ENCODE measurements at regions not wholly inside any gene's neighbourhood (a gene's known extent, or its start where the extent isn't known, plus 50 kb on each side); places are given as distances from the start of the nearest gene placed in this dataset.

- H3K4me3 ChIP-seq: no peak overlapping the region
- H3K27me3 ChIP-seq (ENCODE audit: control insufficient read depth in 3 of 3, insufficient read depth in 3 of 3, low read length in 2 of 3): no peaks in the 10 kb centered on the region
- no peaks in the 10 kb centered on the region for H3K9me3 ChIP-seq (ENCODE audit: control insufficient read depth in 4 of 4, insufficient read depth in 3 of 4, low read length in 3 of 4)
- no peaks in the 10 kb centered on the region for H3K36me3 ChIP-seq (ENCODE audit: control insufficient read depth in 4 of 4, insufficient read depth in 4 of 4, low read length in 4 of 4)
- no peak overlapping the region for H3K27ac ChIP-seq (ENCODE audit: low read depth in 1 of 2, low read length in 1 of 2)
- DNase-seq (no peak), ATAC-seq (ENCODE audit: insufficient read depth, low FRiP score) (no peak)
- peaks cover 0 to 2% (median 0%) of the 10 kb centered on the region in 5 donors for H3K4me1 ChIP-seq (ENCODE audit: control insufficient read depth in 5 of 5, insufficient read depth in 5 of 5, low read length in 5 of 5)
- 97 to 98% methylated on average over 2 of the region's 2 CpGs for WGBS, 2 donors
- H3K9ac ChIP-seq (ENCODE audit: insufficient read depth in 1 of 2, low read length in 2 of 2): no peak overlapping the region
- no peak for TF ChIP-seq CTCF (IDR thresholded peaks at IDR 0.05; ENCODE audit: control extremely low read depth, extremely low read depth)
These were observed 770.4 kb upstream of the GRAMD2B start for GRCh38 chr5:125652761-125653160.

GRCh38 chr5:125654392-125654791 lies 768.8 kb upstream of the GRAMD2B start:
- DNase-seq: peak in 1 of 3 donors; percentile 38
- H3K9ac ChIP-seq (ENCODE audit: insufficient read depth in 1 of 2, low read length in 2 of 2): no peak overlapping the region

GRCh38 chr5:125655156-125655555 lies 768.1 kb upstream of the GRAMD2B start:
- Histone ChIP-seq H3K4me1 (ENCODE audit: control insufficient read depth in 5 of 5, insufficient read depth in 5 of 5, low read length in 5 of 5) (peaks cover 0 to 15% (median 0%) of the 10 kb centered on the region in 5 donors), H3K4me3 (no peak overlapping the region), H3K9ac (ENCODE audit: insufficient read depth in 1 of 2, low read length in 2 of 2) (no peak overlapping the region), H3K27ac (ENCODE audit: low read depth in 1 of 2, low read length in 1 of 2) (no peak overlapping the region), H3K27me3 (ENCODE audit: control insufficient read depth in 3 of 3, insufficient read depth in 3 of 3, low read length in 2 of 3) (no peaks in the 10 kb centered on the region), H3K9me3 (ENCODE audit: control insufficient read depth in 4 of 4, insufficient read depth in 3 of 4, low read length in 3 of 4) (no peaks in the 10 kb centered on the region), H3K36me3 (ENCODE audit: control insufficient read depth in 4 of 4, insufficient read depth in 4 of 4, low read length in 4 of 4) (no peaks in the 10 kb centered on the region)
- DNase-seq (peak in 1 of 3 donors; percentile 20), ATAC-seq (ENCODE audit: insufficient read depth, low FRiP score) (no peak)
- TF ChIP-seq CTCF (IDR thresholded peaks at IDR 0.05; ENCODE audit: control extremely low read depth, extremely low read depth): no peak

More at GRCh38 chr5:125654392-125654791, 768.8 kb upstream of the GRAMD2B start:
- Histone ChIP-seq H3K36me3 (ENCODE audit: control insufficient read depth in 4 of 4, insufficient read depth in 4 of 4, low read length in 4 of 4) (no peaks in the 10 kb centered on the region), H3K4me3 (no peak overlapping the region), H3K9me3 (ENCODE audit: control insufficient read depth in 4 of 4, insufficient read depth in 3 of 4, low read length in 3 of 4) (no peaks in the 10 kb centered on the region), H3K27ac (ENCODE audit: low read depth in 1 of 2, low read length in 1 of 2) (no peak overlapping the region), H3K4me1 (ENCODE audit: control insufficient read depth in 5 of 5, insufficient read depth in 5 of 5, low read length in 5 of 5) (peaks cover 0 to 11% (median 0%) of the 10 kb centered on the region in 5 donors), H3K27me3 (ENCODE audit: control insufficient read depth in 3 of 3, insufficient read depth in 3 of 3, low read length in 2 of 3) (no peaks in the 10 kb centered on the region)
- ATAC-seq (ENCODE audit: insufficient read depth, low FRiP score): no peak
- no peak for TF ChIP-seq CTCF (IDR thresholded peaks at IDR 0.05; ENCODE audit: control extremely low read depth, extremely low read depth)

GRCh38 chr5:125657936-125658335 lies 765.3 kb upstream of the GRAMD2B start:
- DNase-seq (peak in 1 of 3 donors; percentile 9), ATAC-seq (ENCODE audit: insufficient read depth, low FRiP score) (no peak)
- H3K36me3 ChIP-seq (ENCODE audit: control insufficient read depth in 4 of 4, insufficient read depth in 4 of 4, low read length in 4 of 4): no peaks in the 10 kb centered on the region
- H3K4me1 ChIP-seq (ENCODE audit: control insufficient read depth in 5 of 5, insufficient read depth in 5 of 5, low read length in 5 of 5): peaks cover 0 to 18% (median 0%) of the 10 kb centered on the region in 5 donors
- H3K4me3 ChIP-seq: no peak overlapping the region
- H3K27ac ChIP-seq (ENCODE audit: low read depth in 1 of 2, low read length in 1 of 2): no peak overlapping the region
- TF ChIP-seq CTCF (IDR thresholded peaks at IDR 0.05; ENCODE audit: control extremely low read depth, extremely low read depth): no peak
- H3K27me3 ChIP-seq (ENCODE audit: control insufficient read depth in 3 of 3, insufficient read depth in 3 of 3, low read length in 2 of 3): no peaks in the 10 kb centered on the region
- WGBS, 2 donors: 94 to 96% methylated on average over 2 of the region's 2 CpGs
- no peak overlapping the region for H3K9ac ChIP-seq (ENCODE audit: insufficient read depth in 1 of 2, low read length in 2 of 2)
- peaks cover 0 to 8% (median 0%) of the 10 kb centered on the region in 4 donors for H3K9me3 ChIP-seq (ENCODE audit: control insufficient read depth in 4 of 4, insufficient read depth in 3 of 4, low read length in 3 of 4)

All from lung (tissue), 11 donors.